ENCODE measurements at regions not wholly inside any gene's neighbourhood (a gene's known extent, or its start where the extent isn't known, plus 50 kb on each side); places are given as distances from the start of the nearest gene placed in this dataset.
"Not testable (repeated sequence)": the region's sequence is repeated elsewhere in the genome, so short reads cannot be mapped to it uniquely, and the experiment has no call there.

DNA sequence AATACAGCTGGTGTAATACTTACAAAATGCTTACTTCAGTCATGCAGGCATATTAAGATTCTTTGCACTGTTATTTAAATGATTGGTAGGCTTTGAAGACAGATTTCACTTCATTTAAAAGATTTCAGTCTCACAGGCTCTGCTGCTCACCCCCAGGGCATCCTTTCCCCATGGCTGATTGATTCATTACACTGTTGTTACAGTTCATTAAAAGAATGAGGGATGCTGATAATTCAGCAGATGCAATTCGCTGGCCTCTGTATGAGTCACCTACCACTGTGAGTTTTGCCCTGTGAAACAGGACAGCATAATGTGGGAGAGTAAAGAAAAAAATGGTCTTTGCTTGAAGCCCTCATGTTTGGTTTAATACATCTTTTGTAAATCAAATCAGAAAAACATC, 246.9 kb downstream of the CYLC2 start:
- DNase-seq: no peak

DNA sequence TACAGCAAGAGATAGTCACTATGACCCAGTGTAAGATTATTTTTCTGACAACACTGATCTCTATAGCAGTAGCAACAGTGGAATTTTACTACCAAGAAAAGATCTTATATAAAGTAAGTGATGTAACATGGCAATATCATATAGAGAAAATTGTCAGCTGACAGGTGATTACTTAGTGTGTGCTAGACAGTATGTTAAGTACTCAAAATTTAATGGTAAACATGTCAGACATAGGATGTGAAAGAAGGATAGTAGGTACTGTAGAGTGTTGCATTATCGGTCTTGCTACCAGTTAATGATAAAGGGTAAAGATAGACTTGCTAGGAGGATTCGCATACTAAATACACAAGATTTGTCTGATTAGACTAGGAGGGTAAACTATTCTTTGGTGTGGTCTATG, 247.4 kb downstream of the CYLC2 start:
- no peak for DNase-seq

DNA sequence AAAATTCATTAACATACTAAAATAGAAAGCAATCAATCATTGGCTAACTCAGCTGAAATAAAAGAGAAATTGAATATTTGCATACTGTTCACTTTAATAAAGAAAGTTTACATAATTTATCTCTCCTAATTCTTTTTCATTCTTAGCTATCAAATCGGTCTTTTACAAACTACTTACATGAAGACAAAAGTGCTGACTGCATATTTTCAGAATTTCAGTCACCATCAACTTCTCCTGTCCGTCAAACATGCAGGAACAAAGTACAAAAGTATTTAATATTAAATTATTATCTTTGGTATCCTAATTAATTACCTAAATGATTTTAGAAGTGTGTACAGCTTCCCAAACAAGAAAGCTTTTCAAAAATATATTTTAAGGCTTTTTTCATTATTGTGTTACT, 248.4 kb downstream of the CYLC2 start:
- DNase-seq: no peak

DNA sequence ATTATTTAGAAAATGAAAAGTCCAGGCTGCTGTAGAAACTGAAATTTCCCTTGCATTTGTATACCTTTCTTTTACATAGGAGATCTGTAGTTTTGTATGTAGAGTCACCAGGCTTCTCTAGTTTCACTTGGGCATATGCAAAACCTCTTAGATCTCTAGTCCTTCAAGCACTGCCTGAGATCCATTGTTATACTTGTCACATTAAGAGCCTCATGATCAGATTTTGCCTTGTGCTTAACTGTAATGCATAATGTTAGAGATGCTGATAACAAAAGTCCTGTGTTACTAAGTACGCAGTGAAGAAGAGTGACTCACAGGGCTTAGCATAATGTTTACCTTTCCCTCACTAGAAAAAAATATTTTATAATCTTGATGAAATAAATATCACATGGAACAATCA, 250.2 kb downstream of the CYLC2 start:
- no peak for DNase-seq

DNA sequence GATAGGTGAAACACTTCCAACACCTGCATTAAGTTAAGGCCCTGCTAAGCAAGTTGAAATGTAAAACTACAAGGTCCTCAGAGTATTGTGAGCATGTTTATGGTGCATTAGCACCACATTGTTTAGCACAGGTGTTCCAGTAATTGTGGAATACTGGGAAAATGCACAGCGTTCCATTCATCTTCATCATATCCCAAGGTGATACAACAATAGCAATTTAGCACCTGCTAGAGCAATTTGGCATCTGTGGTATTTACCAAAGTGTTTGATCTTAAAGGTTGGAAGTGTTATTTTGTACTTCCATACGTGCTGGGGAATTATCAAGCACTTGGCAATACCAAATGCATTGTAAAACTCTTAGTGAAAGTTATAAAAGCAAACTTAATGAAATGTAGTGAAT, 266.8 kb downstream of the CYLC2 start:
- no peak for DNase-seq

DNA sequence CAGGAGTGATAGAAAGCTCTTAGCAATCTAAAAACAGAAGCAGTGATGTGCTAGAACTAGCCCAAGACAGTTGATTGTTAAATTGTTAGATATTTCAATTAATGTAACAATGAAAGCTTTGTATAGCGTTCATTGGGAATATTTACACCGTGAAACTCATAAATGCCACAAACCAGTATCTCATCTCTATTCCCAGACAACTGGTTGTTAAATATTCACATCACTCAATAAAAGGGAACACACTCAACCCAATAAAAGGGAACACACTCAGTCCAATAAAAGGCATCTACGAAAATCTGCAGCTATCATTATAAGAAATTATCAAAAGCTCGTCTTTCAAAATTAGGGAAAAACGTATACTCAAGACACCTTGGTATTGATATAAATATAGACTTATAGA, 270.9 kb downstream of the CYLC2 start:
- DNase-seq: no peak

DNA sequence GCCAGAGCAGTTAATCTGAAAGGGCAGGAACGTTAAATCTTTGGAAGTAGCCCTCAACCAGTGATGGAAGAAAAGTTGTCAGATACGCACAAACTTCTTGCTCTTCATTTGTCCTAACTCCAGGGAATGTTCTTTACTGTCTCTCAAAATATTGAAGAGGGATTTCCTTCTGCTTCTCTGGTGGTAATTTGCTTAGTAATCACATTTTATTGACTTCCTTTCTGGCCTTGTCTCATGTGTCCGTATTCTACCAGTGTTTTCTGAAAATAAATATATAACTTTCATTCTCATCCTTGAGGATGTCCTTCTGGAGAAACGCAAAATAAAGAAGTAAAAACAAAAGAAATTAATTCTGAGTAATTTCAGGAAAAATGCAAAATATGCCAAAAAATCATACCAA, 282.1 kb downstream of the CYLC2 start:
- no peak for DNase-seq

DNA sequence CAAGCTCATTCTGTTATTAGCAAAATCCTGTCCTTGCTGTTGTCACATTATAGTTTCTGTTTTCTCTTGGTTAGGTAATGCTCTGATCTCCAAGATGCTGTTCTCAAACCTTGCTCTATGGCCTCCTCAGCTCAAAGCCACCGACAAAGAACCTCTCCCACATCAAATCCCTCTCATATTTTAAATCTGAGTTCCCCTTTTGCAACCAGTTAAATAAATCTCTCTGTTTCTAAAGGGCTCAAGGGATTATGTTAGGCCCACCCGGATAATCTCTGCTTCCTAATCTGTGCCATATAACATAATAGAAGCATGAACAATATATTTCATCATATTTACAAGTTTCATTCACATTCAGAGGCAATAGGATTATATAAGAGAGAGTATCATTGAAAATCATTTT, 286.0 kb downstream of the CYLC2 start:
- DNase-seq: no peak

DNA sequence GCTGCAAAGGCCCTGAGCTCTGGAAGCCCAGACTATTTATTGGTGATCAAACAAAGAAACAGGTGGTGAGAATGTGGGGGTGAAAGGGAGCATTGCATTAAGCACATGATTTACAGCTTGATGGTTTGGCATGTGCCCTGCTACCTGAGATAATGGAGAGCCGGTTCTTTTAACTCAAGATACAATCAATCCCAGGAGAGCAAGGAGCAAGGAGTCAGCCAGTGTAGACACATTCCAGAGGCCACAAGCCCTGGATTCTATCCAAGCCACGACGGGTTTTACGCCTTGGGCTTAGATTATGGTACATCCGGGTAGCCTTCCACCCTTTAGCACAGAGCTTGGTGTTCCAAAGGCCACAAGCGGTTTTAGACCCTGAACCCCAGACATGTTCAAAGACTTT, 292.2 kb downstream of the CYLC2 start:
- DNase-seq: no peak

DNA sequence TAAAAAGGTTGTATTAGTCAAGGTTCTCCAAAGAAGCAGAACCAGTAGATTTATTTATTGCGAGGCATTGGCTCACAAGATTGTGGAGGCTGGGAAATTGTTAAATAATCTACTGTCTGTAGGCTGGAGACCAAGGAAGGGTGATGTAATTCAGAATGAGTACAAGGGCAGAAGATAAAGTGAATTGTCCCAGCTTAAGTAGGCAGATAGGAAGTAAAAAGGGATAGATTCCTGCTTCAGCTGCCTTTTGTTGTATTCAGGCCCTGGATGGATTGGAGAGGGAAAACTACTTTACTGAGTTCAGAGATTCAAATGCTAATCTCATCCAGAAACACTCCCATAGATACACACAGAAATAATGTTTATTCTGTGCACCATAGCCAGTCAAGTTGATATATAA, 301.1 kb downstream of the CYLC2 start:
- no peak for DNase-seq

DNA sequence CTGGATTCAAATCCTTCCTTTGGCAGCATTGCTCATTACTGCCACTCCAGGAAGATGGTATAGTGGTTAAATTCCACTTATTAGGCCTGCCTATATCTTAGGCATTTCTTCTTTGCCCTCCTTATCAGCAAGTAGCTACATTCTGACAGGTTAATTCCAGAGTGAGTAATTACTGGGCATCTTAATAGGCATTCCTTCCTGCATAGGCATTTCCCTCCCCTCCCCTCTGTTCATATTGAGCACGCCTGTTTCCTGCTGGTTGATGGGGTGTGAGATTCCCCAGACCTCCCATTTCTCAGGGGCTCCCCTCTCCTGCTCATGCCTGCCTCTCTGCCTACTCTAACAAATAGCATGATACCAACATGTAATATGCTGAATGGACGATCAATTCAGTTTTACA, 305.9 kb downstream of the CYLC2 start:
- no peak for DNase-seq

DNA sequence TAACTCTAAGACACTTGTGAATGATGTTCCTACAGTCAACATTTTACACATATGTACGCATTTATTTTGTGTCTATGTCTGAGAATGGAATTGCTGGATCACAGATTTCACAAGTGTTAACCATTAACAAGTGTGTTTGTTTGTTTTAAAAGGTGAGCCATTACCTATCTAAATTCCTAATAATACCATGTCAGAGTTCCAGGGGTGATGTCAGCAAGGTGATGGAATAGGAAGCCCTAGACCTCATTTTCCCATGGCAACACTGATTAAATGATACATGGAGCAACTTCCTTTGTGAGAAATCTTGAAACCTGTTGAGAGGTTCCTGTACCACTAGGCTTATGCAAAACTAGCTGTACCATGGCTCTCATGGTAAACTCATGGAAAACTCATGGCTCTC, 309.7 kb downstream of the CYLC2 start:
- no peak for DNase-seq

DNA sequence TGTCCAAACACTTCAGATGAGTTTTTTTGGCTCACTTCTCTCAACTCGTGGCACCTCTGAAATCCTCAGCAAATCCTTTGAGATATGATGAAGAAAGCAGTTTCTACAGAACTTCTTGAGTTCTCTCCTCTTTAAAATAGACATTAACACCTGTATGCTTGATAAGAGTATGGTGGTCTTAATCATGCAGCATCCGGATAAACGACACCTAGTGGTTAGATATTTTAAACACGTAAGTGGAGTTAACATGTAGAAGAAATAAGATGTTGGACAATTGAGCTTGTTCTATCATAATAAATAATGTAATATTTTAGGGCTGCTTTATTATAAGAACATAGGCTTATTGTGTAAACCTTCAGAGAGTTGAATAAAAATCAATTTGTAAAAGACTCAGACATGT, 324.8 kb downstream of the CYLC2 start:
- DNase-seq: no peak

DNA sequence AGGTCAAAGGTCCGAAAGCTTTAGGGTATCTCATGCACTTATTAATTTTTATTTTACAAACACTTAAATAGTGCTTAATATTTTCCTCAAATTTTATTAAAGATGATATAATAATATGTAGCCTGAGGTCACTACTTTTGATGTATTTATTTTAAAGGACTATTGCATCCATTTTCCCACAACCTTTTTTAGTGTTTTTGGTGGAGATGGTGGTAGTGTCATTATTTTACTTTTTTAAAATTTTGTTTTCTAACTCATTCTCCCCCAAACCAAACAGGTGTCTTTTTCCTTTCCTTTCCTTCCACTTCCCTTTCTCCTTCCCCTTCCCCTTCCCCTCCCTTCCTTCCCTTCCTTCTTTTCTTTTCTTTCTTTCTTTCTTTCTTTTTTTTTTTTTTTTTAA, 328.6 kb downstream of the CYLC2 start:
- DNase-seq: no peak

DNA sequence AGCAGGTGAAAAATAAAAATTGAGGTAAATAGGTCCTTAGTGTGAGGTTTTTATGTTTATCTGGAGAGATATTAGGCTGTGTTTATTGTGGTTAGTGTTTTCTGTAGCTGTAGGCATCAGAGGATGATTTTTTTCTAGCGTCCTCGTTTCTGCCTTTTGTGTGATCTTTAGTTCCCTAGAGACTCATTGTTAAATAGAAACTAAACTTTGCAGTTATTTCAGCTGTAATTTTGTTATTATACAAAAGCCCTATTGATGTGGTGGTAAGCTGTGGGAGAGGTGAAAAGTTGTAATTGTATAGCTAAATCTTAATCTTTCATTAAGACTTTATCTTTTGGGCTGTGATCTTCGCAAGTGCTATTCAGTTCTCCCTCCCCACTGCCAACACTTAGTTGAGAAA, 340.3 kb downstream of the CYLC2 start:
- no peak for DNase-seq

DNA sequence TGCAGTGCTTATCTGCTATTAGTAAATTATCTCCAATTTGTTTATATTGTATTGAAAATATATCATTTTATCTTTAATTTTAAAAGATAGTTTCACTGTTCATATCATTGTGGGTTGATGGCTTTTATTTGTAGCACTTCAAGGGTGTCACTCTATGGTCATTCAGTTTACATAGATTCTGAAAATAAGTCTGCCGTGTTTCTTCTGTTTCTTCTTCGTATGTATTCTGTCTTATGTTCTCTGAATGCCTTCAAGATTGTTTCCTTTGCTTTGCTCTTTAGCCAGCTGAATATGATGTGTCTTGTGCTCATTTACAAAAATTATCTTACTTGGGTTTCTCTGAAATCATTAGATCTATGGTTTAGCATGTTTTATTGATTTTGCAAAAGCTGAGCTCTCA, 359.9 kb downstream of the CYLC2 start:
- no peak for DNase-seq

DNA sequence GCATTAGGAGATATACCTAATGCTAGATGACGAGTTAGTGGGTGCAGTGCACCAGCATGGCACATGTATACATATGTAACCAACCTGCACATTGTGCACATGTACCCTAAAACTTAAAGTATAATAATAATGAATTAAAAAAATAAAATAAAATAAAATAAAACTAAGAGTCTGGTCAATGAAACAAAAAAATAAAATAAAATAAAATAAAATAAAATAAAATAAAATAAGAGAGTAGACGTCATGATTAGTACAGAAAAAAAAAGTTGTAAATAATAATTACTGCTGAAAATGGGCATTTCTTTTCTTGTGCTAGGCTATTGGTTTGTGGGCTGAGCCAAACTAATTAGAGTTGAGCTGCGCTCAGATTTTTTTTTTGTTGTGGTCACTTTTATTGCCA, 362.8 kb downstream of the CYLC2 start:
- not testable (repeated sequence) for DNase-seq

DNA sequence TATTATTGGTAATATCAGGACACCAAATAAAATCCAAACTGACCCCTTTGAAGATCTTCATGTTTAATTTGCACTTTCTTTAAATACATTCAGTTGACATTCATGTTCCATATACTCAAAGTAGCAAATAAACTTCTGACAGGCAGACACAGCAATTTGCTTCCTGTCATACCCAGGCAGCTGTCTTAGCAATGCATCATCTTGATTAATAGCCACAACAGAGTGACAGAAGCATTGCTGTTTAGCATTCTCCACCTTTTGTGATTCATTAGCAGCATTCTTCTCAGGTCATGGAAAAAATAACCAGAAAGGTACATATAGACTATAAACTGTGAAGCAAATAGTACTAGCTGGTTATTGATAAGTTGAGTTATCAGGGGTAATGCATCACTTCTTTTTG, 366.8 kb downstream of the CYLC2 start:
- DNase-seq: no peak

DNA sequence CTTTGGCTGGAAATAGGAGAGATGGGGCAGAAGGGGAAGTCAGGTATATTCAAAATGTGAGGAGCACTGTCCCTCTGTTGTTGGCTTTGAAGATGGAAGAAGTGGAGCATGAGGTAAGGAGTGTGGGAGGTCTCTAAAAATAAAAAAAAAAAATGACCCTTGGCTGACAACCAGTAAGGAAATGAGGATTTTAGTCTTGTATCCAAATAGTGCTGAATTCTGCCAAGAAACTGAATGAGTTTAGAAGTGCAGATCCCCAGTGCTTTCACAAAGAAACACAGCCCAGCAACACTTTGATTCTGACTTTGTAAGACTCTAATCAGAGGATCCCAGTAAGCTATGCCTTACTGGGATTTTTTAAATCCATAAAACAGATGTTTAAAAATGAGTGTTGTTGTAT, 367.9 kb downstream of the CYLC2 start:
- no peak for DNase-seq

DNA sequence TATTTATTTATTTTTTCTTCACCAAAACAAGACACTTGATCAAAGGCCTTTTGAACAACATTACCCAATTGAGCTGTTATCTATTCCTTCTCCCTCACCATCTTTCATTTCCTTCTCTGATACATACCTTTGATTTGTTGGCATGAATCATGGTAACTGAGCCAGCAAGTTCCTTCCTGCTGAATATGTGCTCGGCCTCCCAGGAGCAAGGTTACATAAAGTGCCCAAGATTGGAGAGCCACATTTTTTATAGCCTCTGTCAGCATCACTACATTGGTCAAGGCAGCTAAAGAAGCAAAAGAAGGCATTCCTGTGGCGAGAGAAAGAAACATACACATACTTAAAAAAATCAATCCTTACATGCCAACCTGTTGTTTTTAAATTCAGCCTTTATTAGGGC, 369.6 kb downstream of the CYLC2 start:
- DNase-seq: no peak

DNA sequence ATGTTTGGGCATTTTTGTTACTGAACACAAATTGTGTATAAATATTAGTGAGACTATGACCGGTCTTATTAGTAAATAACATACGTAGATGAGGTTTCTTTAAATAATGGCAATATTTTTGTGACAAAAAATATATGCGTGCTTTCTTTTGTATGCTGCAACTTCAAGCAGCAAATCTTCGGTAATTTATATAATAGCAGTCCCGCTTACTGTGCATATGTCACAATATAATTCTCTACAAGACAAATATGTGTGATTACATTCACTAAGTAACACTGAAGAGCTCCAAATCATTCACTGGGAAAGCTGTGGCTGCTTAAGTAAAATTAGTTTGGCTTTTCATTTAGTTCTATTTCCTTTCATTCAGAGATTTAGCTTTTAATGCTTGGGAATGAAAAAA, 376.0 kb downstream of the CYLC2 start:
- DNase-seq: no peak

DNA sequence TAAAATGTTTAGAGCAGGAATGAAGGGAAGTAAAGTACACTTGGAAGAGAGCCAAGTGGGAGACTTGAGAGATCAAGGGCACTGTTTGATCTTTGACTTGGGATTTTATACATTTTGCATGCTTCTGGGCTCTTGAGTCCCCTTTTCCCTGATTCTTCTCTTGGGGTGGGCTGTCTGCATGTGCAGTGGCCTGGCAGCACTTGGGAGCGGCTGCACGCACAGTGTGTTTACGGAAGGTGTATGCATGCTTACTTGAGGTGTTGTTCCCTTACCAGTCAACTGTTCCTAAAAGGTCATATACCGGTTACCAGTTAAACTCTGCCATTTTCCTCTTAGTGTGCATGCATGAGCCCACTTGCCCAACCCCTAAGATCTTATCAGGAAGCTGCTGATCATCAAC, 377.7 kb downstream of the CYLC2 start:
- DNase-seq: no peak

DNA sequence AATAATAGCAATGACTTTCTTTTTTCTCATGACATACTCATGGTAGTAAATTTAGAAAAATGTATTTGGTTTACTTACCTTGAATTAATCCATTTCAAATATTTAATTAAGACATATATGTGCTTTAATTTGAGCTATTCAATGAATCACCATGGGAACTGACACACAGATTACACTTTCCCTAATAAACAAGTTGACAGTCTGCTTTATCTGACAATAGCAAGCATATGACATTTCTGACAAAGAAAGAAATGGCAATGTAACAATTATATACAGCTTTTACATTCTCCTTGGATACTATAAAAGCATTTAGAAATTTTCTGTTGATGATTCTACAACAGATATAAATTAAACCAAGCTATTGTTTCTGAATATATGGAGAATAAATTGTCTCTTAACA, 382.5 kb downstream of the CYLC2 start:
- no peak for DNase-seq

DNA sequence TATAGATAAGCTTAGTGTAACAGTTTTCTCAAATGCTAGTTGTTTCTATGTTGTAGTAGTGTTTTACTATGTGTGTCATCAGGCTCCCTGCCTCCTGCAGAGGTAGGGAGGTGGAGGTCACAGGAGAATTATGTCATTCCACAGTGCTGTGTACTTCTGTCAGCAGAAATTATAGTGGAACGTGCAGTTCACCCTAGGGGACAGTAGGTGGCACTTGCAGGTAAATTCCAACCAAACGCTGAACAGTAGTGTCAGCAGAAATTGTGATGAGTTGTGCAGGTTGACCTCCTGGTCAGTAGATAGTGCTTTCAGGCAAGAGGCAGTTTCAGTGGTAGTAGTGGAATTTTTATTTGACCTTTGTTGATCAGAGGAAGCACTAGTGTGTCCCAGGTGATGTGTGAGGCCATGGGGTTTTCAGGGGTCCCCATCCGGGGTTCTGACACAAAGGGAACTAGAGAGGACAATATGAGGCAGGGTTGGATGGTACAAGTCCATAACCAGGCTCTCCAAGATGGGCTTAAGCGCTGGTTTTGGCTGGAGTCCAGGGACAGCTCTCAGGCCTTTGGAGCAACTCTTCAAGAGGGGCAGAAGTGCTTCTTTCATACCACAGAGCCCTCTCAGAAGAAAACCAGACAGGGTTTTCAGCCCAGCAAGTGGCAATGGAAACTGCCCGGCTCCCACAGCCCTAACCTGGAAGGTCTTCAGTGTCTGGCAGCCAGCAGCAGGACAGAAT, 402.9 kb downstream of the CYLC2 start:
- no peak for DNase-seq

DNA sequence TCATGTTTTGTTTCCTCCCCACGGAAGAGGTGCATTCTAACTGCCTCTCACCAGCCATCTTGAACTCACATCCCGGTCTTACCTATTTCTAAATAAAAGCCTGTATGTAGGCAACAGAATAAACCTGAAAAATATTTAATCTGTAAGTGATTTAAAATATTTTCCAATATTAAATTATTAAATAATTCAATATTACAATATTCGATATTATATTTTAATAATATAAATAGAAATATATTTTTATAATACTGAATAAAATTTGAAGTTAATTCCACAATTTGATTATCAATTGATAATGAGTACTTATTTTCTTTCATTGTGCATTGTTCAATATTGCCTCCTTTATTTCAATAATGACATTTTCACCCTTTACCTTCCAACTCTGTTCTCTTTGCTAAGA, 404.4 kb downstream of the CYLC2 start:
- no peak for DNase-seq

DNA sequence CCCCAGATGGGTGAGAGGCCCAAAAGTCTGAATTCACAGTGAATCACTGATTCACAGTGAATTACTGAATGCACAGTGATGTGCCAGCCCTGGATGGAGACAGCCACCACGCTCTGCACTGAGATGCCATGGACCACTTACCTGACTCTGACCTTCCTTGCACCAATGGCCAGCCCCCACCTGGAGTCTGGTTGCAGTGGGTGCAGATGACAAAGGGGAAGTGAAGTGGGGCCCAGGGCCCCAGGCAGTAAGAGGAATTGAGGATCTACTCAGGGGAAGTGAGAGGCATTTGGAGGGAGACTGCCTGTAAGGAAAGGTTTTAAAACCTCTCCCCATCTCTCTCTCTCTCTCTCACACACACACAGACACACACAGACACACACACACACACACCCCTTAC, 412.1 kb downstream of the CYLC2 start:
- no peak for DNase-seq
